H1 (cell line): ENCODE measurements at regions not wholly inside any gene's neighbourhood (a gene's known extent, or its start where the extent isn't known, plus 50 kb on each side); places are given as distances from the start of the nearest gene placed in this dataset.

Source experiments
- CTCF ChIA-PET: fragments of 300-600 bp; sonication (Branson Sonifier 250); formaldehyde crosslinking; loops from one replicate; lab custom pipeline; 2021; ENCODE audit not compliant: partially characterized antibody; lab: Charles Lee
- POLR2A ChIA-PET: fragments of 300-600 bp; sonication (Branson Sonifier 250); formaldehyde crosslinking; loops from one replicate; lab custom pipeline; 2021; ENCODE audit warnings: inconsistent platforms; ENCODE audit not compliant: partially characterized antibody; lab: Charles Lee
- DNase-seq, 2 experiments: peaks; one replicate each; pipeline versions ENCODE4 v3.0.0 to v3.0.0-alpha.2; 2010 to 2022; ENCODE audit warnings: low spot score in 2 of 2, low read depth in 1 of 2, mixed read lengths in 1 of 2
- FAIRE-seq: peaks from 2 replicates; lab custom pipeline; 2011; peaks lifted over from hg19 to GRCh38; lab: Jason Lieb, UNC
- H2AFZ ChIP-seq: 2 replicates; pipeline ENCODE4 v1.8.1; 2012; ENCODE audit warnings: low read length, inconsistent platforms
- H2AK5ac ChIP-seq: 2 replicates; pipeline ENCODE4 v1.6.1; 2013; ENCODE audit warnings: low read depth, low read length
- H2BK120ac ChIP-seq: replicated peaks from 2 replicates; pipeline ENCODE3; 2013; ENCODE audit warnings: low read depth, low read length, inconsistent platforms
- H2BK12ac ChIP-seq: 2 replicates; pipeline ENCODE4 v1.6.1; 2013; ENCODE audit warnings: low read depth, low read length
- H2BK15ac ChIP-seq: 2 replicates; pipeline ENCODE4 v1.6.1; 2013; ENCODE audit warnings: low read length
- H2BK20ac ChIP-seq: 2 replicates; pipeline ENCODE4 v1.6.1; 2013; ENCODE audit warnings: low read length
- H2BK5ac ChIP-seq: 2 replicates; pipeline ENCODE4 v1.6.1; 2013; ENCODE audit warnings: low read depth, low read length
- H3K14ac ChIP-seq: 2 replicates; pipeline ENCODE4 v1.6.1; 2013; ENCODE audit warnings: inconsistent platforms; ENCODE audit not compliant: insufficient read length
- H3K18ac ChIP-seq: 2 replicates; pipeline ENCODE4 v1.6.1; 2013; ENCODE audit warnings: low read length; ENCODE audit errors: extremely low read depth
- H3K23ac ChIP-seq: 2 replicates; pipeline ENCODE4 v1.6.1; 2013; ENCODE audit warnings: inconsistent platforms; ENCODE audit not compliant: insufficient read length
- H3K23me2 ChIP-seq: 2 replicates; pipeline ENCODE4 v1.6.1; 2013; ENCODE audit warnings: low read depth, low read length
- H3K27ac ChIP-seq: 2 replicates; pipeline ENCODE4 v1.6.1; 2011; ENCODE audit warnings: low read depth, low read length, inconsistent platforms
- H3K27me3 ChIP-seq, 4 experiments: replicated peaks in 1 of 4; 1 replicate in 1 of 4; 2 replicates in 3 of 4; pipeline versions ENCODE4 v1.6.1 to v1.8.1; 2011 to 2013; ENCODE audit warnings: low read length in 3 of 4, mild to moderate bottlenecking in 3 of 4, inconsistent platforms in 2 of 4, mixed read lengths in 2 of 4, moderate library complexity in 1 of 4; ENCODE audit not compliant: control insufficient read depth in 3 of 4, insufficient read depth in 3 of 4; ENCODE audit errors: extremely low read depth in 1 of 4
- H3K36me3 ChIP-seq, 4 experiments: 2 replicates each; pipeline versions ENCODE4 v1.6.1 to v1.8.1; 2011 to 2013; ENCODE audit warnings: mild to moderate bottlenecking in 4 of 4, low read length in 3 of 4, moderate library complexity in 2 of 4, control low read depth in 1 of 4, inconsistent platforms in 1 of 4; ENCODE audit not compliant: insufficient read depth in 4 of 4, control insufficient read depth in 2 of 4
- H3K4ac ChIP-seq: replicated peaks from 2 replicates; pipeline ENCODE3; 2013; ENCODE audit warnings: low read length, low read depth, mixed read lengths, inconsistent platforms; ENCODE audit not compliant: insufficient read length
- H3K4me1 ChIP-seq, 4 experiments: replicated peaks in 1 of 4; 1 replicate in 1 of 4; 2 replicates in 3 of 4; pipeline versions ENCODE4 v1.6.1 to v1.8.1; 2011 to 2013; ENCODE audit warnings: low read length in 3 of 4, inconsistent platforms in 2 of 4, mixed read lengths in 1 of 4; ENCODE audit not compliant: insufficient read depth in 4 of 4, control insufficient read depth in 3 of 4
- H3K4me2 ChIP-seq, 2 experiments: 2 replicates each; pipeline versions ENCODE4 v1.6.1 to v1.8.1; 2011 to 2013; ENCODE audit warnings: low read depth in 2 of 2, low read length in 2 of 2, control low read depth in 1 of 2, inconsistent platforms in 1 of 2, mild to moderate bottlenecking in 1 of 2; ENCODE audit not compliant: insufficient read depth in 1 of 2
- H3K4me3 ChIP-seq, 4 experiments: fragments of 200-600, 300-600 bp in 1 of 4; sonication (generic), shearing (Covaris generic), sonication (Bioruptor Twin) in 1 of 4; 2 replicates each; pipeline versions ENCODE4 v1.5.1 to v1.8.1; 2011 to 2016; ENCODE audit warnings: low read length in 4 of 4, low read depth in 3 of 4, control low read depth in 2 of 4, inconsistent platforms in 2 of 4, mild to moderate bottlenecking in 2 of 4, mixed read lengths in 1 of 4, moderate library complexity in 1 of 4; ENCODE audit not compliant: insufficient read depth in 2 of 4; ENCODE audit errors: extremely low read depth in 1 of 4
- H3K56ac ChIP-seq: replicated peaks from 2 replicates; pipeline ENCODE3; 2013; ENCODE audit warnings: low read depth, mild to moderate bottlenecking, mixed read lengths, low read length, inconsistent platforms; ENCODE audit not compliant: insufficient read length
- H3K79me1 ChIP-seq: 2 replicates; pipeline ENCODE4 v1.6.1; 2013; ENCODE audit warnings: low read depth, low read length, control low read depth
- H3K79me2 ChIP-seq, 2 experiments: 2 replicates each; pipeline versions ENCODE4 v1.6.1 to v1.8.1; 2012 to 2013; ENCODE audit warnings: low read length in 2 of 2, mild to moderate bottlenecking in 2 of 2, inconsistent platforms in 1 of 2; ENCODE audit not compliant: insufficient read depth in 2 of 2, control insufficient read depth in 1 of 2
- H3K9ac ChIP-seq, 4 experiments: replicated peaks in 1 of 4; 1 replicate in 1 of 4; 2 replicates in 3 of 4; pipeline versions ENCODE4 v1.6.1 to v1.8.1; 2011 to 2013; ENCODE audit warnings: low read depth in 3 of 4, low read length in 3 of 4, control low read depth in 2 of 4, mild to moderate bottlenecking in 2 of 4, moderate library complexity in 2 of 4, inconsistent platforms in 1 of 4; ENCODE audit errors: extremely low read depth in 1 of 4
- H3K9me3 ChIP-seq, 2 experiments: 2 replicates each; pipeline versions ENCODE4 v1.6.1 to v1.8.1; 2012 to 2013; ENCODE audit warnings: mild to moderate bottlenecking in 2 of 2, moderate library complexity in 2 of 2, control low read depth in 1 of 2, inconsistent platforms in 1 of 2, low read depth in 1 of 2, low read length in 1 of 2, mixed read lengths in 1 of 2; ENCODE audit not compliant: insufficient read depth in 2 of 2
- H4K20me1 ChIP-seq, 2 experiments: replicated peaks in 1 of 2; 2 replicates each; pipeline versions ENCODE3 to v1.8.1; 2011 to 2013; ENCODE audit warnings: inconsistent platforms in 2 of 2, low read length in 2 of 2, mild to moderate bottlenecking in 1 of 2; ENCODE audit not compliant: insufficient read depth in 2 of 2, control insufficient read depth in 1 of 2
- H4K5ac ChIP-seq: 2 replicates; pipeline ENCODE4 v1.6.1; 2013; ENCODE audit warnings: low read length, low read depth, mixed read lengths, inconsistent platforms; ENCODE audit not compliant: insufficient read length
- H4K8ac ChIP-seq: 2 replicates; pipeline ENCODE4 v1.8.0; 2013; ENCODE audit warnings: mild to moderate bottlenecking, moderate library complexity, low read length, inconsistent platforms; ENCODE audit not compliant: insufficient read depth; ENCODE audit errors: extremely low read depth
- H4K91ac ChIP-seq: replicated peaks from 2 replicates; pipeline ENCODE3; 2013; ENCODE audit warnings: low read length, mixed read lengths, inconsistent platforms; ENCODE audit not compliant: insufficient read length
- ASH2L ChIP-seq: fragments of 200-600, 300-600 bp; sonication (generic); IDR thresholded peaks from one replicate; pipeline ENCODE4 v1.7.1; 2017; ENCODE audit warnings: low read length
- CREB1 ChIP-seq: IDR thresholded peaks from 2 replicates; pipeline ENCODE4 v1.6.1; 2012; ENCODE audit warnings: inconsistent platforms
- CTCF ChIP-seq, 3 experiments: IDR thresholded peaks; 1 replicate in 2 of 3; 2 replicates in 1 of 3; pipeline versions ENCODE4 v1.5.1 to v1.6.1; 2011; ENCODE audit warnings: low read length in 3 of 3, mild to moderate bottlenecking in 3 of 3, inconsistent platforms in 2 of 3, low read depth in 1 of 3, moderate library complexity in 1 of 3; ENCODE audit not compliant: insufficient read depth in 1 of 3; ENCODE audit errors: control extremely low read depth in 1 of 3
- RBBP5 ChIP-seq: IDR thresholded peaks from 2 replicates; pipeline ENCODE4 v1.7.1; 2012; ENCODE audit warnings: low read depth, mild to moderate bottlenecking, inconsistent platforms, low read length, moderate library complexity, borderline replicate concordance
- RFX5 ChIP-seq: IDR thresholded peaks from 2 replicates; pipeline ENCODE4 v1.6.1; 2011; ENCODE audit warnings: low read depth, low read length, improper control_type of control experiment, borderline replicate concordance
- RXRA ChIP-seq: IDR thresholded peaks from 2 replicates; pipeline ENCODE4 v1.6.1; 2011; ENCODE audit warnings: low read depth, mild to moderate bottlenecking, low read length, moderate library complexity; ENCODE audit not compliant: insufficient read depth
- SP1 ChIP-seq: IDR thresholded peaks from 2 replicates; pipeline ENCODE4 v1.6.1; 2011; ENCODE audit warnings: low read depth, low read length
- SP2 ChIP-seq: IDR thresholded peaks from 2 replicates; pipeline ENCODE4 v1.6.1; 2012; ENCODE audit warnings: mild to moderate bottlenecking, low read length, inconsistent platforms
- SUZ12 ChIP-seq: fragments of 200-600 bp; sonication (generic); IDR thresholded peaks from 2 replicates; pipeline ENCODE4 v1.6.1; 2012; ENCODE audit warnings: mild to moderate bottlenecking, inconsistent platforms, low read length, moderate library complexity, mixed read lengths
- USF2 ChIP-seq: IDR thresholded peaks from 2 replicates; pipeline ENCODE4 v1.6.1; 2011; ENCODE audit warnings: low read length, improper control_type of control experiment
- WGBS, 2 experiments: shearing (Covaris generic) in 1 of 2; methylation state at CpG; one replicate each; pipeline versions ENCODE4 v1.1.6 to v1.1.7; 2013 to 2015; ENCODE audit warnings: low lambda C conversion rate in 2 of 2, mixed read lengths in 2 of 2, inconsistent platforms in 1 of 2, low coverage in 1 of 2, missing lambda C conversion rate in 1 of 2; ENCODE audit not compliant: insufficient replicate concordance in 2 of 2, insufficient coverage in 1 of 2, insufficient read length in 1 of 2; ENCODE audit errors: extremely low coverage in 1 of 2, missing lambda C conversion rate in 1 of 2; 5-methylcytosine and 5-hydroxymethylcytosine counted together

GRCh38 chr2:128834207-128834879 lies 515.7 kb upstream of the HS6ST1 start:
- H2BK20ac ChIP-seq = no peak overlapping the region
- no peak overlapping the region for H3K4me3 ChIP-seq
- POLR2A ChIA-PET = no interaction called here
- H3K9ac ChIP-seq = no peak overlapping the region
- no peak overlapping the region for H4K5ac ChIP-seq
- H4K20me1 ChIP-seq = no peaks in the 10 kb centered on the region
- no peak overlapping the region for H3K56ac ChIP-seq
- no peaks in the 10 kb centered on the region for H3K23me2 ChIP-seq
- no peak overlapping the region for H2AFZ ChIP-seq
- H3K4ac ChIP-seq = no peak overlapping the region
- no peak overlapping the region for H2BK12ac ChIP-seq
- no peak for DNase-seq
- CTCF ChIA-PET = interaction anchor here (0.8 kb wide), 1 partner anchor 277 kb away, joined by 3 read pairs; no protein-coding TSS in a partner anchor
- H3K23ac ChIP-seq = no peak overlapping the region
- no peaks in the 10 kb centered on the region for H3K9me3 ChIP-seq
- no peak overlapping the region for H2BK5ac ChIP-seq
- H4K91ac ChIP-seq = no peak overlapping the region
- no peak overlapping the region for H2BK15ac ChIP-seq
- no peak for FAIRE-seq
- H2AK5ac ChIP-seq = no peak overlapping the region
- H3K14ac ChIP-seq = no peak overlapping the region
- H3K27ac ChIP-seq = no peak overlapping the region
- H2BK120ac ChIP-seq = no peak overlapping the region
- H3K4me2 ChIP-seq = no peak overlapping the region
- no peaks in the 10 kb centered on the region for H3K27me3 ChIP-seq
- 88% methylated on average over 8 of the region's 8 CpGs; no CpG with 5 or more reads in 1 of the 2 experiments for WGBS, 2 experiments
- H3K36me3 ChIP-seq = no peaks in the 10 kb centered on the region
- H3K79me1 ChIP-seq = no peaks in the 10 kb centered on the region
- no peaks in the 10 kb centered on the region for H3K79me2 ChIP-seq
- H3K4me1 ChIP-seq = peaks cover 0 to 2% (median 0%) of the 10 kb centered on the region in 4 experiments; a peak in 1 of 7 replicates
- no peak overlapping the region for H4K8ac ChIP-seq
- H3K18ac ChIP-seq = no peak overlapping the region; the same call in 1 of the 2 replicates
- TF ChIP-seq SUZ12 (no peak), RBBP5 (no peak), ASH2L (no peak), USF2 (no peak), CTCF (IDR thresholded peaks at IDR 0.05; ENCODE audit: control extremely low read depth in 1 of 3, insufficient read depth in 1 of 3, low read depth in 1 of 3, low read length in 3 of 3) (no peak), RFX5 (no peak), CREB1 (no peak), SP1 (no peak), RXRA (no peak), SP2 (no peak)
